HCT116 (cell line): ENCODE measurements at regions not wholly inside any gene's neighbourhood (a gene's known extent, or its start where the extent isn't known, plus 50 kb on each side); places are given as distances from the start of the nearest gene placed in this dataset.

Experiments
- ATAC-seq: fragments of 200-7000 bp; cut with Tn5 transposase; 2 replicates; pipeline ENCODE4 v1.9.1; 2020; ENCODE audit warnings: mild to moderate bottlenecking, moderate library complexity
- BruUV-seq: library from RNA; stranded (reverse); fragments of 400-500 nt; replicated peaks from 2 replicates; lab custom pipeline; 2021; lab: Mats Ljungman, UMichigan
- CTCF ChIA-PET: fragments of 300-600 bp; sonication (Branson Sonifier 250); formaldehyde crosslinking; loops from one replicate; lab custom pipeline; 2021; ENCODE audit warnings: antibody characterized with exemption; lab: Charles Lee
- POLR2A ChIA-PET: fragments of 300-600, 350-600 bp; sonication (Branson Sonifier 250); formaldehyde crosslinking; loops from one replicate; lab custom pipeline; 2021; ENCODE audit warnings: antibody characterized with exemption; lab: Charles Lee
- RAD21 ChIA-PET, 2 experiments: fragments of 300-600 bp; sonication (Branson Sonifier 250); formaldehyde crosslinking; loops; one replicate each; lab custom pipeline; 2023; ENCODE audit warnings: low total read pairs in 2 of 2; ENCODE audit not compliant: uncharacterized antibody in 2 of 2, unreplicated experiment in 2 of 2, low non-redundant PET in 1 of 2; lab: Charles Lee
- DNase-seq: peaks from one replicate; pipeline ENCODE4 v3.0.0-alpha.2; 2010; ENCODE audit warnings: low read depth, low spot score
- H2AFZ ChIP-seq: fragments of 200-600 bp; shearing (Covaris generic), sonication (generic); 2 replicates; pipeline ENCODE4 v1.6.1; 2017; ENCODE audit warnings: low read depth, mixed run types, mixed read lengths, antibody characterized with exemption, low read length; ENCODE audit not compliant: poor library complexity, severe bottlenecking
- H3K27ac ChIP-seq: 2 replicates; pipeline ENCODE4 v1.5.1; 2012; ENCODE audit warnings: low read depth, low read length
- H3K27me3 ChIP-seq: fragments of 200-600 bp; sonication (generic); 2 replicates; pipeline ENCODE4 v1.6.1; 2016; ENCODE audit warnings: mixed run types, low read length, mixed read lengths; ENCODE audit not compliant: insufficient read depth
- H3K36me3 ChIP-seq, 2 experiments: fragments of 200-500 bp in 1 of 2; fragments of 200-600 bp in 1 of 2; sonication (Bioruptor generic) in 1 of 2; sonication (generic) in 1 of 2; 2 replicates each; pipeline versions ENCODE4 v1.5.1 to v1.6.1; 2014 to 2016; ENCODE audit warnings: low read length in 2 of 2, inconsistent platforms in 1 of 2, mixed read lengths in 1 of 2, mixed run types in 1 of 2; ENCODE audit not compliant: insufficient read depth in 2 of 2, control insufficient read depth in 1 of 2
- H3K4me1 ChIP-seq, 2 experiments: fragments of 200-600 bp in 1 of 2; sonication (generic) in 1 of 2; 2 replicates each; pipeline versions ENCODE4 v1.5.1 to v1.6.1; 2012 to 2017; ENCODE audit warnings: low read length in 2 of 2, inconsistent platforms in 1 of 2, mild to moderate bottlenecking in 1 of 2, mixed read lengths in 1 of 2, mixed run types in 1 of 2, moderate library complexity in 1 of 2; ENCODE audit not compliant: insufficient read depth in 2 of 2, control insufficient read depth in 1 of 2
- H3K4me2 ChIP-seq: fragments of 200-600 bp; sonication (generic); 2 replicates; pipeline ENCODE4 v1.6.1; 2017; ENCODE audit warnings: mixed run types, low read length, mixed read lengths
- H3K4me3 ChIP-seq, 2 experiments: fragments of 200-600 bp in 1 of 2; sonication (generic) in 1 of 2; replicated peaks in 1 of 2; 2 replicates each; pipeline ENCODE4 v1.5.1; 2011 to 2016; ENCODE audit warnings: low read length in 2 of 2, control low read depth in 1 of 2, low read depth in 1 of 2, mild to moderate bottlenecking in 1 of 2, mixed read lengths in 1 of 2, mixed run types in 1 of 2
- H3K79me2 ChIP-seq: fragments of 200-600 bp; sonication (generic); 2 replicates; pipeline ENCODE4 v1.6.1; 2017; ENCODE audit warnings: mild to moderate bottlenecking, mixed run types, low read length, moderate library complexity, mixed read lengths; ENCODE audit not compliant: insufficient read depth
- H3K9ac ChIP-seq: fragments of 200-600 bp; sonication (generic); 2 replicates; pipeline ENCODE4 v1.6.1; 2016; ENCODE audit warnings: low read length, mixed read lengths
- H3K9me2 ChIP-seq: fragments of 200-600 bp; sonication (generic), shearing (Covaris generic); 2 replicates; pipeline ENCODE4 v1.6.1; 2017; ENCODE audit warnings: mixed run types, mild to moderate bottlenecking, moderate library complexity; ENCODE audit not compliant: insufficient read depth
- H3K9me3 ChIP-seq, 2 experiments: fragments of 200-500 bp in 1 of 2; fragments of 200-600 bp in 1 of 2; sonication (Bioruptor generic) in 1 of 2; sonication (generic) in 1 of 2; 2 replicates each; pipeline ENCODE4 v1.6.1; 2014 to 2017; ENCODE audit warnings: low read length in 2 of 2, mixed read lengths in 2 of 2, inconsistent platforms in 1 of 2, low read depth in 1 of 2, mild to moderate bottlenecking in 1 of 2, mixed run types in 1 of 2, moderate library complexity in 1 of 2; ENCODE audit not compliant: control insufficient read depth in 1 of 2, insufficient read depth in 1 of 2
- H4K20me1 ChIP-seq: fragments of 200-600 bp; sonication (generic), shearing (Covaris generic); 2 replicates; pipeline ENCODE4 v1.6.1; 2017; ENCODE audit warnings: mixed run types, mild to moderate bottlenecking, moderate library complexity; ENCODE audit not compliant: insufficient read depth
- EGR1 ChIP-seq: IDR thresholded peaks from 2 replicates; pipeline ENCODE4 v1.6.1; 2012; ENCODE audit warnings: low read depth
- RAD21 ChIP-seq: IDR thresholded peaks from 2 replicates; pipeline ENCODE4 v1.6.1; 2012; ENCODE audit warnings: low read depth, mild to moderate bottlenecking
- TCF7L2 ChIP-seq: IDR thresholded peaks from 2 replicates; pipeline ENCODE4 v1.7.0; 2011; ENCODE audit warnings: borderline replicate concordance, inconsistent platforms; ENCODE audit not compliant: insufficient read depth, insufficient read length; ENCODE audit errors: extremely low read depth
- YY1 ChIP-seq: IDR thresholded peaks from 2 replicates; pipeline ENCODE4 v1.6.1; 2011; ENCODE audit warnings: low read length, low read depth, moderate library complexity, mild to moderate bottlenecking; ENCODE audit not compliant: insufficient replicate concordance; ENCODE audit errors: extremely low read depth
- intact Hi-C: fragments of 100-400 bp; cut with micrococcal nuclease; formaldehyde crosslinking; loops from 2 replicates; pipeline ENCODE4 v1.10.0; 2022

- H3K4me2 ChIP-seq, result no peak overlapping the region
- no peaks in the 10 kb centered on the region for H3K9me2 ChIP-seq
- ChIA-PET POLR2A (no interaction called here), CTCF (no interaction called here), RAD21 (no interaction called here)
- H4K20me1 ChIP-seq, result no peaks in the 10 kb centered on the region
- no TSS peak for BruUV-seq
- H3K9me3 ChIP-seq, result peaks cover 10 to 11% of the 10 kb centered on the region in 2 experiments; a peak in 2 of 4 replicates
- no peak for ATAC-seq
- no peak overlapping the region for H3K27ac ChIP-seq
- no peaks in the 10 kb centered on the region for H3K79me2 ChIP-seq
- TF ChIP-seq TCF7L2 (no peak), RAD21 (no peak), EGR1 (no peak)
- TF ChIP-seq, all 23 proteins: peak for 0
- no peaks in the 10 kb centered on the region for H3K27me3 ChIP-seq
- no peaks in the 10 kb centered on the region for H3K36me3 ChIP-seq
- no peaks in the 10 kb centered on the region for H3K4me1 ChIP-seq
- no peak overlapping the region for H3K4me3 ChIP-seq
- no peak overlapping the region for H2AFZ ChIP-seq
- DNase-seq, result no peak
- H3K9ac ChIP-seq, result no peak overlapping the region
- intact Hi-C loops, result no loop called here
These were observed 160.5 kb downstream of the AKAIN1 start for GRCh38 chr18:5036523-5036922.

GRCh38 chr18:5031216-5031615 is 165.8 kb downstream of the AKAIN1 start:
- no peaks in the 10 kb centered on the region for H3K4me1 ChIP-seq
- intact Hi-C loops, result no loop called here
- no peak overlapping the region for H3K9ac ChIP-seq
- no peaks in the 10 kb centered on the region for H3K9me2 ChIP-seq
- no peaks in the 10 kb centered on the region for H4K20me1 ChIP-seq
- CTCF ChIA-PET, result no interaction called here
- RAD21 ChIA-PET, result no interaction called here
- H3K27ac ChIP-seq, result no peak overlapping the region
- H3K9me3 ChIP-seq, result peaks cover 6 to 12% of the 10 kb centered on the region in 2 experiments; a peak in 2 of 4 replicates
- DNase-seq, result no peak
- H3K27me3 ChIP-seq, result no peaks in the 10 kb centered on the region
- H3K4me2 ChIP-seq, result no peak overlapping the region
- no TSS peak for BruUV-seq
- ATAC-seq, result no peak
- H3K36me3 ChIP-seq, result no peaks in the 10 kb centered on the region
- POLR2A ChIA-PET, result no interaction called here
- H3K4me3 ChIP-seq, result no peak overlapping the region
- no peak for TF ChIP-seq YY1
- H3K79me2 ChIP-seq, result no peaks in the 10 kb centered on the region
- H2AFZ ChIP-seq, result no peak overlapping the region
